Transverse colon (tissue), 4 donors: ENCODE measurements at regions not wholly inside any gene's neighbourhood (a gene's known extent, or its start where the extent isn't known, plus 50 kb on each side); places are given as distances from the start of the nearest gene placed in this dataset.

Experiments
- DNase-seq: peaks from one replicate; pipeline ENCODE4 v3.0.0-alpha.2; 2019
- H3K27ac ChIP-seq, 4 donors: fragments of 200-600 bp; sonication (generic); 2 replicates each; pipeline ENCODE4 v1.5.1; 2016 to 2018; ENCODE audit warnings: inconsistent platforms in 4 of 4
- H3K27me3 ChIP-seq: fragments of 200-600 bp; sonication (generic); 2 replicates; pipeline ENCODE4 v1.5.1; 2017; ENCODE audit warnings: inconsistent platforms
- H3K36me3 ChIP-seq, 4 donors: fragments of 200-600 bp; sonication (generic); 2 replicates each; pipeline ENCODE4 v1.5.1; 2017 to 2019; ENCODE audit warnings: inconsistent platforms in 4 of 4
- H3K4me1 ChIP-seq, 4 donors: fragments of 200-600 bp; sonication (generic); 2 replicates each; pipeline ENCODE4 v1.5.1; 2017 to 2020; ENCODE audit warnings: inconsistent platforms in 4 of 4
- H3K4me3 ChIP-seq, 4 donors: fragments of 200-600 bp; sonication (generic); 1 replicate in 1 of 4; 2 replicates in 3 of 4; pipeline versions ENCODE4 v1.5.1 to v1.6.1; 2017 to 2019; ENCODE audit warnings: inconsistent platforms in 4 of 4
- H3K9me3 ChIP-seq, 2 donors: fragments of 200-600 bp; sonication (generic); 2 replicates each; pipeline ENCODE4 v1.5.1; 2017 to 2019; ENCODE audit warnings: inconsistent platforms in 2 of 2
- CTCF ChIP-seq, 5 experiments: fragments of 200-600 bp in 3 of 5; fragments of 450-650 bp in 2 of 5; sonication (generic) in 3 of 5; IDR thresholded peaks; 1 replicate in 2 of 5; 2 replicates in 3 of 5; pipeline ENCODE4 v1.5.1; 2016 to 2017; ENCODE audit warnings: antibody characterized with exemption in 5 of 5, inconsistent platforms in 3 of 5, mild to moderate bottlenecking in 2 of 5, moderate library complexity in 1 of 5
- EP300 ChIP-seq: sonication (generic); formaldehyde crosslinking; IDR thresholded peaks from one replicate; pipeline ENCODE4 v1.6.1; 2017; ENCODE audit warnings: antibody characterized with exemption, low read depth
- POLR2A ChIP-seq: fragments of 450-650 bp; IDR thresholded peaks from one replicate; pipeline ENCODE4 v1.6.1; 2016; ENCODE audit warnings: antibody characterized with exemption, mild to moderate bottlenecking, moderate library complexity
- POLR2AphosphoS5 ChIP-seq, 3 donors: sonication (generic); formaldehyde crosslinking; IDR thresholded peaks; one replicate each; pipeline ENCODE4 v1.6.1; 2016; ENCODE audit warnings: antibody characterized with exemption in 3 of 3
- WGBS, 2 donors: methylation state at CpG; one replicate each; pipeline ENCODE4 v1.1.5; 2018; ENCODE audit warnings: low coverage in 1 of 2; 5-methylcytosine and 5-hydroxymethylcytosine counted together
- in situ Hi-C, 4 donors: fragments of 200-750 bp; cut with MboI; loops; one replicate each; pipeline versions ENCODE4 v1.15.0 to v1.15.1; 2017; ENCODE audit warnings: low sequenced_read_pairs in 3 of 4, low pct_ligation_motif_present in 1 of 4, low pct_unique_long_range_greater_than_20kb in 1 of 4
- intact Hi-C: fragments of 100-400 bp; cut with DNase I; formaldehyde crosslinking; loops from one replicate; pipeline ENCODE4 v1.15.1; 2023; ENCODE audit warnings: low total_unique reads

- Histone ChIP-seq H3K27ac (no peak overlapping the region), H3K4me1 (no peaks in the 10 kb centered on the region), H3K27me3 (no peaks in the 10 kb centered on the region), H3K4me3 (no peak overlapping the region), H3K36me3 (no peaks in the 10 kb centered on the region), H3K9me3 (no peaks in the 10 kb centered on the region)
- in situ Hi-C loops: no loop called here
- TF ChIP-seq CTCF (IDR thresholded peaks at IDR 0.05) (no peak), POLR2A (no peak), POLR2AphosphoS5 (IDR thresholded peaks at IDR 0.05) (no peak), EP300 (no peak)
- intact Hi-C loops: no loop called here
- no peak for DNase-seq
- WGBS, 2 donors: 63 to 66% methylated on average over 2 of the region's 2 CpGs
Observed at GRCh38 chr6:62889240-62889639, 322.0 kb upstream of the FKBP1C start.

- no peaks in the 10 kb centered on the region for H3K27me3 ChIP-seq
- peak in 3 of 5 experiments; percentile 29 to 41 (median 29) for TF ChIP-seq CTCF (IDR thresholded peaks at IDR 0.05)
- TF ChIP-seq POLR2A: no peak
- no peak for TF ChIP-seq EP300
- H3K9me3 ChIP-seq: no peaks in the 10 kb centered on the region
- H3K36me3 ChIP-seq: no peaks in the 10 kb centered on the region
- in situ Hi-C loops: no loop called here
- 30 to 39% methylated on average over 2 of the region's 2 CpGs for WGBS, 2 donors
- DNase-seq: no peak
- H3K4me3 ChIP-seq: no peak overlapping the region
- intact Hi-C loops: no loop called here
- H3K27ac ChIP-seq: no peak overlapping the region
- H3K4me1 ChIP-seq: no peaks in the 10 kb centered on the region
Observed at GRCh38 chr6:62891065-62891647, 320.1 kb upstream of the FKBP1C start.

GRCh38 chr6:62894114-62894513, 317.2 kb upstream of the FKBP1C start:
- WGBS, 2 donors: 81% methylated on average over 1 of the region's 1 CpG; no CpG with 5 or more reads in 1 of the 2 donors
- Histone ChIP-seq H3K4me3 (no peak overlapping the region), H3K4me1 (no peaks in the 10 kb centered on the region), H3K27ac (no peak overlapping the region), H3K27me3 (no peaks in the 10 kb centered on the region), H3K36me3 (no peaks in the 10 kb centered on the region), H3K9me3 (no peaks in the 10 kb centered on the region)
- TF ChIP-seq POLR2AphosphoS5 (IDR thresholded peaks at IDR 0.05) (no peak), EP300 (no peak), CTCF (IDR thresholded peaks at IDR 0.05) (no peak), POLR2A (no peak)
- intact Hi-C loops (no loop called here), in situ Hi-C loops (no loop called here)
- no peak for DNase-seq

- H3K27me3 ChIP-seq: no peaks in the 10 kb centered on the region
Observed at GRCh38 chr6:62903266-62903665, 308.0 kb upstream of the FKBP1C start.

GRCh38 chr6:62904687-62905086, 306.6 kb upstream of the FKBP1C start:
- Histone ChIP-seq H3K27me3 (no peaks in the 10 kb centered on the region), H3K4me1 (no peaks in the 10 kb centered on the region), H3K36me3 (no peaks in the 10 kb centered on the region), H3K4me3 (no peak overlapping the region), H3K27ac (no peak overlapping the region), H3K9me3 (no peaks in the 10 kb centered on the region)
- intact Hi-C loops: no loop called here
- in situ Hi-C loops: no loop called here
- no peak for DNase-seq
- TF ChIP-seq POLR2AphosphoS5 (IDR thresholded peaks at IDR 0.05) (no peak), EP300 (no peak), POLR2A (no peak), CTCF (IDR thresholded peaks at IDR 0.05) (no peak)
- 91% methylated on average over 5 of the region's 5 CpGs; no CpG with 5 or more reads in 1 of the 2 donors for WGBS, 2 donors

More at GRCh38 chr6:62903266-62903665, 308.0 kb upstream of the FKBP1C start:
- Histone ChIP-seq H3K9me3 (no peaks in the 10 kb centered on the region), H3K4me1 (no peaks in the 10 kb centered on the region), H3K4me3 (no peak overlapping the region), H3K36me3 (no peaks in the 10 kb centered on the region), H3K27ac (no peak overlapping the region)
- 89 to 100% methylated on average over 1 of the region's 1 CpG for WGBS, 2 donors
- intact Hi-C loops: no loop called here
- no peak for DNase-seq
- TF ChIP-seq POLR2AphosphoS5 (IDR thresholded peaks at IDR 0.05): no peak
- in situ Hi-C loops: no loop called here
